OCI-LY7 (cell line): ENCODE measurements at regions not wholly inside any gene's neighbourhood (a gene's known extent, or its start where the extent isn't known, plus 50 kb on each side); places are given as distances from the start of the nearest gene placed in this dataset.

Experiments used
- BruUV-seq: library from RNA; stranded (reverse); fragments of 400-500 nt; replicated peaks from 2 replicates; lab custom pipeline; 2021; lab: Mats Ljungman, UMichigan
- CTCF ChIA-PET: fragments of 300-600 bp; sonication (Branson Sonifier 250); formaldehyde crosslinking; loops from one replicate; lab custom pipeline; 2022; ENCODE audit warnings: antibody characterized with exemption; ENCODE audit not compliant: unreplicated experiment; lab: Charles Lee
- POLR2A ChIA-PET: fragments of 300-600 bp; sonication (Branson Sonifier 250); formaldehyde crosslinking; loops from one replicate; lab custom pipeline; 2022; ENCODE audit warnings: antibody characterized with exemption; lab: Charles Lee
- DNase-seq: peaks from one replicate; pipeline ENCODE4 v3.0.0-alpha.2; 2015; ENCODE audit warnings: low spot score
- H2AFZ ChIP-seq: fragments of 200-600 bp; sonication (generic), shearing (Covaris generic); 2 replicates; pipeline ENCODE4 v1.6.1; 2014; ENCODE audit warnings: mild to moderate bottlenecking, antibody characterized with exemption, low read length, moderate library complexity
- H3K27ac ChIP-seq: fragments of 200-600 bp; sonication (generic); 2 replicates; pipeline ENCODE4 v1.5.1; 2014; ENCODE audit warnings: mixed run types, low read depth, mild to moderate bottlenecking, moderate library complexity, low read length, inconsistent platforms; ENCODE audit not compliant: poor library complexity, severe bottlenecking
- H3K36me3 ChIP-seq: fragments of 200-600 bp; sonication (generic); 2 replicates; pipeline ENCODE4 v1.6.1; 2014; ENCODE audit warnings: mild to moderate bottlenecking, antibody characterized with exemption, low read length, moderate library complexity, mixed read lengths; ENCODE audit not compliant: insufficient read depth
- H3K4me1 ChIP-seq: fragments of 200-600 bp; sonication (generic); 2 replicates; pipeline ENCODE4 v1.5.1; 2014; ENCODE audit warnings: mild to moderate bottlenecking, low read length; ENCODE audit not compliant: insufficient read depth, poor library complexity, severe bottlenecking
- H3K4me2 ChIP-seq: fragments of 200-600 bp; sonication (generic); 2 replicates; pipeline ENCODE4 v1.6.1; 2014; ENCODE audit warnings: mild to moderate bottlenecking, low read length
- H3K4me3 ChIP-seq: fragments of 200-600 bp; sonication (generic); 2 replicates; pipeline ENCODE4 v1.5.1; 2014; ENCODE audit warnings: mild to moderate bottlenecking, low read depth, low read length; ENCODE audit not compliant: poor library complexity, severe bottlenecking
- H3K79me2 ChIP-seq: fragments of 200-600 bp; sonication (generic); 2 replicates; pipeline ENCODE4 v1.6.1; 2016; ENCODE audit warnings: low read depth, mild to moderate bottlenecking, low read length, moderate library complexity, mixed read lengths; ENCODE audit not compliant: insufficient read depth
- H3K9me2 ChIP-seq: fragments of 200-600 bp; sonication (generic); 2 replicates; pipeline ENCODE4 v1.6.1; 2016; ENCODE audit warnings: mild to moderate bottlenecking, low read length, mixed read lengths; ENCODE audit not compliant: insufficient read depth
- H3K9me3 ChIP-seq: fragments of 200-600 bp; sonication (generic); 2 replicates; pipeline ENCODE4 v1.6.1; 2014; ENCODE audit warnings: mild to moderate bottlenecking, mixed run types, low read length, mixed read lengths
- H4K20me1 ChIP-seq: fragments of 200-600 bp; sonication (generic); 2 replicates; pipeline ENCODE4 v1.6.1; 2014; ENCODE audit warnings: mild to moderate bottlenecking, antibody characterized with exemption, low read length, moderate library complexity, mixed read lengths; ENCODE audit not compliant: insufficient read depth
- EZH2phosphoT487 ChIP-seq: fragments of 200-600 bp; sonication (generic); IDR thresholded peaks from 2 replicates; pipeline ENCODE4 v1.6.1; 2018; ENCODE audit warnings: low read depth, borderline replicate concordance, mild to moderate bottlenecking, mixed run types, antibody characterized with exemption, low read length, moderate library complexity, mixed read lengths
- intact Hi-C: fragments of 100-400 bp; cut with micrococcal nuclease; formaldehyde crosslinking; loops from one replicate; pipeline ENCODE4 v1.10.0; 2022; ENCODE audit not compliant: unreplicated experiment
- TF ChIP-seq, protein P1 (sequence below): fragments of 200-600 bp; sonication (generic); conservative IDR thresholded peaks from 2 replicates; pipeline ENCODE4 v1.5.1; 2014; ENCODE audit warnings: mild to moderate bottlenecking, antibody characterized with exemption, low read length, moderate library complexity, mixed read lengths

DNA sequence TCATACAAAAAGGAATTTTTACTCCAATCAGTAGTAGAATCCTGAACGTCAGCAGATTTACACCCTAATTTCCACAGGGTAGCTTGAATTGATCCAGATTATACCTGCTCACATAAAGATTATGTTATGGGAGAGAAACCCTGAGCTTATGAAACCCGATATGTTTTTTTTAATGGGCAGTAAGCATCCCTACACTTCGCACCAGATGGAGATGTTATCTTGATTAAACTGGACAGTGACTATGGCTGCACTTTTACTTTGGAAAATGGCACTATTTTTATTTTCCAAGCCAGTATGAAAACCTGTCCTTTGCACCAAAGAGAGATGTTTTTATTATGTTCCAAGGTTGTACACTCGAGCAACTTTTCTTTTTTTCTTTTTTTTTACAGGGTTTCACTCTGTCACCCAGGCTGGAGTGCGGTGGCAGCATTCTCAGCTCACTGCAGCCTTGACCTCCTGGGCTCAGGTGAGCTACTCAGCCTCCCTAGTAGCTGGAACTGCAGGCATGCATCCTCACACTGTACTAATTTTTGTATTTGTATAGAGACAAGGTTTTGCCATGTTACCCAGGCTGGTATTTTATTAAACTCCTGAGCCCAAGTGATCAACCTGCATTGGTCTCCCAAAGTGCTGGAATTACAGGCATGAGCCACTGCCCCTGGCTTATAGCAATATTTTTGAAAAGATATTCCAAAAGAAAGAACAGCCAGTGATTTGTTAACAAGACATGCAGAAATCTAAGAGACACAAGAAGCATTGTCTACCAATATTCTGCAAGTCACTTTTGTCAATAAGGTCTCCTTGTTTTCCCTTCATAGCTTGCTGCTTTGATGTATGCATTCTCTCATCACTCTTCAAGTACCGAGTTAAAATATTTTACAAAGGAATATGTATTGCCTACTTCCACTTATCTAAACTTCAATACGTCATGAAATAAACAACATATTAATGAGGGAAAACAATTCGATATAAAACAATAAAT is 1412.6 kb downstream of the ZPLD1 start:
- no peak overlapping the region for H3K4me2 ChIP-seq
- no peak overlapping the region for H3K4me3 ChIP-seq
- H3K9me2 ChIP-seq: no peaks in the 10 kb centered on the region
- no peak for DNase-seq
- H4K20me1 ChIP-seq: no peaks in the 10 kb centered on the region
- H3K79me2 ChIP-seq: no peaks in the 10 kb centered on the region
- no peak overlapping the region for H2AFZ ChIP-seq
- ChIA-PET CTCF (no interaction called here), POLR2A (no interaction called here)
- no peaks in the 10 kb centered on the region for H3K9me3 ChIP-seq
- BruUV-seq: no TSS peak
- no peaks in the 10 kb centered on the region for H3K4me1 ChIP-seq
- intact Hi-C loops: no loop called here
- TF ChIP-seq, protein P1, sequence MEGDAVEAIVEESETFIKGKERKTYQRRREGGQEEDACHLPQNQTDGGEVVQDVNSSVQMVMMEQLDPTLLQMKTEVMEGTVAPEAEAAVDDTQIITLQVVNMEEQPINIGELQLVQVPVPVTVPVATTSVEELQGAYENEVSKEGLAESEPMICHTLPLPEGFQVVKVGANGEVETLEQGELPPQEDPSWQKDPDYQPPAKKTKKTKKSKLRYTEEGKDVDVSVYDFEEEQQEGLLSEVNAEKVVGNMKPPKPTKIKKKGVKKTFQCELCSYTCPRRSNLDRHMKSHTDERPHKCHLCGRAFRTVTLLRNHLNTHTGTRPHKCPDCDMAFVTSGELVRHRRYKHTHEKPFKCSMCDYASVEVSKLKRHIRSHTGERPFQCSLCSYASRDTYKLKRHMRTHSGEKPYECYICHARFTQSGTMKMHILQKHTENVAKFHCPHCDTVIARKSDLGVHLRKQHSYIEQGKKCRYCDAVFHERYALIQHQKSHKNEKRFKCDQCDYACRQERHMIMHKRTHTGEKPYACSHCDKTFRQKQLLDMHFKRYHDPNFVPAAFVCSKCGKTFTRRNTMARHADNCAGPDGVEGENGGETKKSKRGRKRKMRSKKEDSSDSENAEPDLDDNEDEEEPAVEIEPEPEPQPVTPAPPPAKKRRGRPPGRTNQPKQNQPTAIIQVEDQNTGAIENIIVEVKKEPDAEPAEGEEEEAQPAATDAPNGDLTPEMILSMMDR: no peak
- TF ChIP-seq EZH2phosphoT487: no peak
- H3K27ac ChIP-seq: no peak overlapping the region
- no peaks in the 10 kb centered on the region for H3K36me3 ChIP-seq

DNA sequence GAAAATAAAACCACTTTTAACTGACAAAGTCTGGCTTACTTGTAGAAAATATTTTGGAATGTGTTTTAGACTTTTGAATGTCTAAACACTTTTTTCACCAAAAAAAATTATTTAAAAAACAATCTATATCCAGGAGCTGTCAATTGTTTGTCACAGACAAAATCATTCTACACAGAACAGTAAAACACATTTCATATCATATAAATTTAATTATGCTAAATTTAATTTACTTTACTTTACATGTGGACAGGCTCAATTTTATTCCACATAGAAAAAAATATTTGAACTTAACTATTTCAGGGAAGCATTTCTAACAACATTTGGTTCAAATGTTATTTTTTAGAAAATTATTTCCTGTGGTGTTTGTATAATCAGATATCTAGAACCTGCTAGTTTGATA is 1417.0 kb downstream of the ZPLD1 start:
- H3K36me3 ChIP-seq: no peaks in the 10 kb centered on the region
- ChIA-PET CTCF (no interaction called here), POLR2A (no interaction called here)
- no peaks in the 10 kb centered on the region for H4K20me1 ChIP-seq
- intact Hi-C loops: no loop called here
- no peak overlapping the region for H2AFZ ChIP-seq
- no peak for TF ChIP-seq EZH2phosphoT487
- TF ChIP-seq, protein P1: no peak
- no peak overlapping the region for H3K4me2 ChIP-seq
- no peaks in the 10 kb centered on the region for H3K9me3 ChIP-seq
- no peaks in the 10 kb centered on the region for H3K79me2 ChIP-seq
- no peak overlapping the region for H3K27ac ChIP-seq
- H3K4me3 ChIP-seq: no peak overlapping the region
- no peaks in the 10 kb centered on the region for H3K4me1 ChIP-seq
- no peaks in the 10 kb centered on the region for H3K9me2 ChIP-seq
- DNase-seq: no peak
- no TSS peak for BruUV-seq

DNA sequence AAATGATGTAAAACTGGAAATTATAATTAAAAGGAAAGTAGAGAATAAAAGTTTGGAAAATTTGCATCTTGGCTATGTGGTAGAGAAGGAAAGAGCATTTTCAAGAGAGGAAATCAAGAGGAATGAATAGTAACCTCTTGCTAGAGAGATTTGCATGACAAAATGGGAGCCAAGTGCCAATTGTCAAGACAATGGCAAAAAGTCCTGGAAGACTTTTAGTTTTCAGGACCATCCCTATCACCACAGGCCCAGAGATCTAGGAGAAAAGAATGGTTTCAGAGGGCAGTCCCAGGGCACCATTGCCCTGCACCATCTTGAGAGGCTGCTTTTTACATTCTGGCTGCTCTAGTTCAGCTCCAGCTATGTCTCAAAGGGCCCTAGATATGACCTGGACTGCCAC is 1427.6 kb downstream of the ZPLD1 start:
- H3K4me2 ChIP-seq: no peak overlapping the region
- H3K4me3 ChIP-seq: no peak overlapping the region
- H4K20me1 ChIP-seq: no peaks in the 10 kb centered on the region
- no peaks in the 10 kb centered on the region for H3K36me3 ChIP-seq
- BruUV-seq: no TSS peak
- intact Hi-C loops: no loop called here
- no peak for DNase-seq
- H3K79me2 ChIP-seq: no peaks in the 10 kb centered on the region
- POLR2A ChIA-PET: no interaction called here
- no peak overlapping the region for H2AFZ ChIP-seq
- CTCF ChIA-PET: no interaction called here
- no peak overlapping the region for H3K27ac ChIP-seq
- no peak for TF ChIP-seq EZH2phosphoT487
- TF ChIP-seq, protein P1: no peak
- H3K9me3 ChIP-seq: no peaks in the 10 kb centered on the region
- H3K9me2 ChIP-seq: no peaks in the 10 kb centered on the region
- H3K4me1 ChIP-seq: no peaks in the 10 kb centered on the region
